Esophagus (tissue), 2 donors: ENCODE measurements at regions not wholly inside any gene's neighbourhood (a gene's known extent, or its start where the extent isn't known, plus 50 kb on each side); places are given as distances from the start of the nearest gene placed in this dataset.
"Not testable (repeated sequence)": the region's sequence is repeated elsewhere in the genome, so short reads cannot be mapped to it uniquely, and the experiment has no call there.

Source experiments
- H3K27ac ChIP-seq, 2 donors: one replicate each; pipeline ENCODE4 v1.5.1; 2013; ENCODE audit warnings: low read depth in 2 of 2, mild to moderate bottlenecking in 2 of 2, inconsistent platforms in 1 of 2, low read length in 1 of 2, moderate library complexity in 1 of 2
- H3K27me3 ChIP-seq, 2 donors: one replicate each; pipeline ENCODE4 v1.6.1; 2013; ENCODE audit warnings: low read length in 2 of 2, control low read depth in 1 of 2, mild to moderate bottlenecking in 1 of 2; ENCODE audit not compliant: insufficient read depth in 2 of 2, control insufficient read depth in 1 of 2
- H3K36me3 ChIP-seq, 2 donors: one replicate each; pipeline ENCODE4 v1.6.1; 2013; ENCODE audit warnings: low read length in 1 of 2; ENCODE audit not compliant: control insufficient read depth in 2 of 2, insufficient read depth in 2 of 2
- H3K4me1 ChIP-seq, 2 donors: one replicate each; pipeline ENCODE4 v1.6.1; 2013; ENCODE audit warnings: low read length in 1 of 2; ENCODE audit not compliant: control insufficient read depth in 2 of 2, insufficient read depth in 2 of 2
- H3K4me3 ChIP-seq, 2 donors: one replicate each; pipeline ENCODE4 v1.5.1; 2013; ENCODE audit warnings: low read length in 2 of 2, mild to moderate bottlenecking in 2 of 2, low read depth in 1 of 2, moderate library complexity in 1 of 2
- H3K9me3 ChIP-seq, 2 donors: one replicate each; pipeline ENCODE4 v1.6.1; 2013; ENCODE audit warnings: mild to moderate bottlenecking in 2 of 2, low read depth in 1 of 2, low read length in 1 of 2, moderate library complexity in 1 of 2; ENCODE audit not compliant: control insufficient read depth in 2 of 2, insufficient read depth in 1 of 2
- WGBS, 2 donors: extraction: QIAGEN DNeasy Blood & Tissue Kit; methylation state at CpG; one replicate each; pipeline ENCODE4 v1.1.7; 2013; 5-methylcytosine and 5-hydroxymethylcytosine counted together
- donor health status: healthy with polysubstance abuse.
- donor health status: Bipolar disorder and iron deficiency.

- Histone ChIP-seq H3K27ac (no peak overlapping the region), H3K9me3 (no peaks in the 10 kb centered on the region)
Observed at GRCh38 chr7:115802415-115802814, 228.1 kb downstream of the TFEC start.

GRCh38 chr7:115799430-115799829 lies 231.1 kb downstream of the TFEC start:
- no peaks in the 10 kb centered on the region for H3K4me1 ChIP-seq
- 81 to 86% methylated on average over 2 of the region's 2 CpGs for WGBS, 2 donors

More at GRCh38 chr7:115802415-115802814, 228.1 kb downstream of the TFEC start:
- no peaks in the 10 kb centered on the region for H3K4me1 ChIP-seq
- no peak overlapping the region for H3K4me3 ChIP-seq
- H3K36me3 ChIP-seq = no peaks in the 10 kb centered on the region
- H3K27me3 ChIP-seq = no peaks in the 10 kb centered on the region

GRCh38 chr7:115793958-115794702 lies 236.4 kb downstream of the TFEC start:
- 90% methylated on average over 7 of the region's 7 CpGs for WGBS, 2 donors
- Histone ChIP-seq H3K9me3 (peaks cover 0 to 3% of the 10 kb centered on the region in 2 donors), H3K4me1 (no peaks in the 10 kb centered on the region), H3K27ac (no peak overlapping the region), H3K27me3 (no peaks in the 10 kb centered on the region), H3K4me3 (no peak overlapping the region), H3K36me3 (no peaks in the 10 kb centered on the region)

More at GRCh38 chr7:115799430-115799829, 231.1 kb downstream of the TFEC start:
- Histone ChIP-seq H3K4me3 (no peak overlapping the region), H3K9me3 (no peaks in the 10 kb centered on the region), H3K27ac (no peak overlapping the region), H3K27me3 (no peaks in the 10 kb centered on the region), H3K36me3 (no peaks in the 10 kb centered on the region)

GRCh38 chr7:115789901-115790300 lies 240.7 kb downstream of the TFEC start:
- H3K4me3 ChIP-seq = no peak overlapping the region
- no peak overlapping the region for H3K27ac ChIP-seq
- no peaks in the 10 kb centered on the region for H3K36me3 ChIP-seq
- 91 to 93% methylated on average over 27 of the region's 27 CpGs for WGBS, 2 donors
- H3K9me3 ChIP-seq = peaks cover 0 to 3% of the 10 kb centered on the region in 2 donors
- no peaks in the 10 kb centered on the region for H3K27me3 ChIP-seq
- no peaks in the 10 kb centered on the region for H3K4me1 ChIP-seq

GRCh38 chr7:115789473-115789872 lies 241.1 kb downstream of the TFEC start:
- 72 to 75% methylated on average over 3 of the region's 3 CpGs for WGBS, 2 donors

GRCh38 chr7:115782696-115783490 lies 247.7 kb downstream of the TFEC start:
- no peaks in the 10 kb centered on the region for H3K4me1 ChIP-seq
- H3K27me3 ChIP-seq = no peaks in the 10 kb centered on the region
- WGBS, 2 donors = 4 to 12% methylated on average over 1 of the region's 1 CpG

More at GRCh38 chr7:115789473-115789872, 241.1 kb downstream of the TFEC start:
- H3K4me3 ChIP-seq, H3K9me3 ChIP-seq, H3K4me1 ChIP-seq, H3K36me3 ChIP-seq, H3K27ac ChIP-seq, H3K27me3 ChIP-seq: not testable (repeated sequence)

GRCh38 chr7:115779561-115779960 lies 251.0 kb downstream of the TFEC start:
- Histone ChIP-seq H3K4me3 (no peak overlapping the region), H3K9me3 (no peaks in the 10 kb centered on the region), H3K36me3 (no peaks in the 10 kb centered on the region), H3K27ac (no peak overlapping the region), H3K4me1 (no peaks in the 10 kb centered on the region), H3K27me3 (no peaks in the 10 kb centered on the region)

More at GRCh38 chr7:115782696-115783490, 247.7 kb downstream of the TFEC start:
- H3K36me3 ChIP-seq = no peaks in the 10 kb centered on the region
- no peaks in the 10 kb centered on the region for H3K9me3 ChIP-seq
- H3K4me3 ChIP-seq = no peak overlapping the region
- H3K27ac ChIP-seq = no peak overlapping the region

GRCh38 chr7:115775981-115776380 lies 254.6 kb downstream of the TFEC start:
- no peak overlapping the region for H3K4me3 ChIP-seq
- H3K27ac ChIP-seq = no peak overlapping the region
- H3K9me3 ChIP-seq = no peaks in the 10 kb centered on the region
- 43 to 50% methylated on average over 1 of the region's 1 CpG for WGBS, 2 donors
- H3K36me3 ChIP-seq = no peaks in the 10 kb centered on the region
- no peaks in the 10 kb centered on the region for H3K4me1 ChIP-seq
- no peaks in the 10 kb centered on the region for H3K27me3 ChIP-seq

GRCh38 chr7:115763347-115763746 lies 267.2 kb downstream of the TFEC start:
- H3K9me3 ChIP-seq = no peaks in the 10 kb centered on the region
- 84 to 85% methylated on average over 8 of the region's 8 CpGs for WGBS, 2 donors
- no peaks in the 10 kb centered on the region for H3K27me3 ChIP-seq
- H3K27ac ChIP-seq = no peak overlapping the region
- no peaks in the 10 kb centered on the region for H3K4me1 ChIP-seq
- no peak overlapping the region for H3K4me3 ChIP-seq
- H3K36me3 ChIP-seq = no peaks in the 10 kb centered on the region
